ENCODE measurements at regions not wholly inside any gene's neighbourhood (a gene's known extent, or its start where the extent isn't known, plus 50 kb on each side); places are given as distances from the start of the nearest gene placed in this dataset.

DNA sequence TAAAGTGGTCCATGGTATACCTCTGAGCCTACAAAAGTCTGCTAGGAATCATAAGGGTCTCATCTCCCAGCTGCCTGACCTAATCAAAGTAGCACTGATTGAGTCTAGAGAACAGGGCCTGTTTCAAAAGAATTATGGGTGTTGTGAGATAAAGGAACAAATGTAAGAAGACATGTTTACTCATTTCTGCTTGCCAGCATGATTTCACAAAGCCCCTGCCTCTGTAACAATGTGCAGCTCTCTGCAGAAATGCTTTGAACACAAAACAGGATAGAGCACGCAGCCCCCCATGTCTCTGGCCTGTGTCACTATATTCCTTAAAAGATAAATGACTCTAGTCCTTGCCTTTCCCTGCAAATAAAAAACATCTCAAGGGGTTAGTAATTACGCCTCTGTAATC lies 94.7 kb upstream of the IGSF10 start:
- TF ChIP-seq HDAC6 (IDR thresholded peaks at IDR 0.05; ENCODE audit: low read depth, low read length), result no peak
- no peak for TF ChIP-seq GTF2F1 (IDR thresholded peaks at IDR 0.05; ENCODE audit: borderline replicate concordance, low read depth, low read length)
- no peak for TF ChIP-seq NRF1 (IDR thresholded peaks at IDR 0.05; ENCODE audit: low read depth, low read length)
- TF ChIP-seq, protein P1, sequence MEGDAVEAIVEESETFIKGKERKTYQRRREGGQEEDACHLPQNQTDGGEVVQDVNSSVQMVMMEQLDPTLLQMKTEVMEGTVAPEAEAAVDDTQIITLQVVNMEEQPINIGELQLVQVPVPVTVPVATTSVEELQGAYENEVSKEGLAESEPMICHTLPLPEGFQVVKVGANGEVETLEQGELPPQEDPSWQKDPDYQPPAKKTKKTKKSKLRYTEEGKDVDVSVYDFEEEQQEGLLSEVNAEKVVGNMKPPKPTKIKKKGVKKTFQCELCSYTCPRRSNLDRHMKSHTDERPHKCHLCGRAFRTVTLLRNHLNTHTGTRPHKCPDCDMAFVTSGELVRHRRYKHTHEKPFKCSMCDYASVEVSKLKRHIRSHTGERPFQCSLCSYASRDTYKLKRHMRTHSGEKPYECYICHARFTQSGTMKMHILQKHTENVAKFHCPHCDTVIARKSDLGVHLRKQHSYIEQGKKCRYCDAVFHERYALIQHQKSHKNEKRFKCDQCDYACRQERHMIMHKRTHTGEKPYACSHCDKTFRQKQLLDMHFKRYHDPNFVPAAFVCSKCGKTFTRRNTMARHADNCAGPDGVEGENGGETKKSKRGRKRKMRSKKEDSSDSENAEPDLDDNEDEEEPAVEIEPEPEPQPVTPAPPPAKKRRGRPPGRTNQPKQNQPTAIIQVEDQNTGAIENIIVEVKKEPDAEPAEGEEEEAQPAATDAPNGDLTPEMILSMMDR (IDR thresholded peaks at IDR 0.05; ENCODE audit: control extremely low read depth in 1 of 3, insufficient read depth in 1 of 3, low read depth in 1 of 3, low read length in 3 of 3), result no peak
- no peak for TF ChIP-seq JUND (IDR thresholded peaks at IDR 0.05; ENCODE audit: low read length)
- TF ChIP-seq POLR2A (IDR thresholded peaks at IDR 0.05; ENCODE audit: control extremely low read depth in 1 of 2, low read depth in 2 of 2, low read length in 2 of 2), result no peak
- no peak for TF ChIP-seq HDAC2 (IDR thresholded peaks at IDR 0.05; ENCODE audit: borderline replicate concordance in 1 of 2, low read depth in 2 of 2, low read length in 2 of 2)
- no peak for TF ChIP-seq KDM1A (IDR thresholded peaks at IDR 0.05; ENCODE audit: borderline replicate concordance, low read length)
- no peak for TF ChIP-seq ASH2L (IDR thresholded peaks at IDR 0.05; ENCODE audit: low read length)
- no peak for TF ChIP-seq EZH2 (IDR thresholded peaks at IDR 0.05; ENCODE audit: low read depth, low read length, severe bottlenecking)
- TF ChIP-seq FOSL1 (IDR thresholded peaks at IDR 0.05; ENCODE audit: insufficient read depth, low read depth, low read length), result no peak
